Loucy (cell line): ENCODE measurements at regions not wholly inside any gene's neighbourhood (a gene's known extent, or its start where the extent isn't known, plus 50 kb on each side); places are given as distances from the start of the nearest gene placed in this dataset.

Source experiments
- H2AFZ ChIP-seq: fragments of 200-600 bp; sonication (generic); 2 replicates; pipeline ENCODE4 v1.6.0; 2016; ENCODE audit warnings: antibody characterized with exemption, mild to moderate bottlenecking, low read length, moderate library complexity
- H3F3A ChIP-seq: fragments of 200-600 bp; 2 replicates; pipeline ENCODE4 v1.6.0; 2016; ENCODE audit warnings: antibody characterized with exemption, low read depth, mild to moderate bottlenecking
- H3K27me3 ChIP-seq: fragments of 200-600 bp; sonication (generic); 2 replicates; pipeline ENCODE4 v1.6.1; 2014; ENCODE audit warnings: low read length, mild to moderate bottlenecking; ENCODE audit not compliant: insufficient read depth, poor library complexity, severe bottlenecking
- H3K36me3 ChIP-seq: fragments of 200-600 bp; sonication (generic); 2 replicates; pipeline ENCODE4 v1.6.1; 2016; ENCODE audit warnings: low read length; ENCODE audit not compliant: insufficient read depth
- H3K4me1 ChIP-seq: fragments of 200-600 bp; sonication (generic); 2 replicates; pipeline ENCODE4 v1.5.1; 2014; ENCODE audit warnings: low read length, mild to moderate bottlenecking; ENCODE audit not compliant: insufficient read depth, poor library complexity, severe bottlenecking
- H3K4me2 ChIP-seq: fragments of 200-600 bp; sonication (generic); 2 replicates; pipeline ENCODE4 v1.6.0; 2014; ENCODE audit warnings: antibody characterized with exemption, low read length, low read depth, mild to moderate bottlenecking; ENCODE audit not compliant: poor library complexity, severe bottlenecking
- H3K4me3 ChIP-seq: fragments of 200-600 bp; sonication (generic); 2 replicates; pipeline ENCODE4 v1.5.1; 2014; ENCODE audit warnings: low read length, mild to moderate bottlenecking, mixed read lengths; ENCODE audit not compliant: poor library complexity, severe bottlenecking
- H3K79me2 ChIP-seq: fragments of 200-600 bp; sonication (generic); 2 replicates; pipeline ENCODE4 v1.6.1; 2014; ENCODE audit warnings: low read length; ENCODE audit not compliant: insufficient read depth
- H3K9ac ChIP-seq: fragments of 200-600 bp; sonication (generic); 2 replicates; pipeline ENCODE4 v1.6.0; 2014; ENCODE audit warnings: mild to moderate bottlenecking, low read depth, low read length, moderate library complexity; ENCODE audit not compliant: poor library complexity, severe bottlenecking
- H3K9me2 ChIP-seq: fragments of 200-600 bp; sonication (generic); replicated peaks from 2 replicates; pipeline ENCODE4 v1.6.1; 2016; ENCODE audit warnings: low read depth, low read length, mixed read lengths
- H3K9me3 ChIP-seq: fragments of 200-600 bp; sonication (generic); 2 replicates; pipeline ENCODE4 v1.6.1; 2014; ENCODE audit warnings: mild to moderate bottlenecking, antibody characterized with exemption, low read length, low read depth; ENCODE audit not compliant: insufficient read depth
- H4K20me1 ChIP-seq: fragments of 200-600 bp; sonication (generic); 2 replicates; pipeline ENCODE4 v1.6.0; 2014; ENCODE audit warnings: antibody characterized with exemption, low read length, mild to moderate bottlenecking; ENCODE audit not compliant: insufficient read depth, poor library complexity, severe bottlenecking
- CTCF ChIP-seq: fragments of 200-600 bp; sonication (generic); conservative IDR thresholded peaks from 2 replicates; pipeline ENCODE4 v1.5.1; 2014; ENCODE audit warnings: mild to moderate bottlenecking, antibody characterized with exemption, low read length
- EZH2phosphoT487 ChIP-seq: fragments of 200-600 bp; IDR thresholded peaks from 2 replicates; pipeline ENCODE4 v1.6.1; 2018; ENCODE audit warnings: antibody characterized with exemption, mild to moderate bottlenecking, moderate library complexity, borderline replicate concordance

DNA sequence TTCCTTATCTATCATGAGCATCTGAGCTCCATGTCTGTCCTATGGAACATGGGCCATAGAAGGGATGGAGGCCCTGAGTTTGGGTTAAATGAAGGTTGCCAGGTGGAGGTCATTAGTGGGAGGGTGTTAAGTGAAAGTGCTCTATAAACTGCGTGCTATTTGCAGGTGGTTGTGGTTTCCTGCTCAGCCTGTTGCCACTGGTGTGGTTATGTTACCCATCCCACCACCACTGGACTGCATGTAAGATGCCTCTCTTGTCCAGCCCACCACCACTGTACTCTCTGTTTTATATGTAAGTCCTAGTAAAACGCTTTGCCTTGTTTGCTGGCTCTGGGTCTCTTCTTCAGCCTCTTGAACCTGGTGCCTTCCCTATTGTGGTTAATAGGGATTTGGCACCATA, 711.2 kb downstream of the SORCS3 start:
- TF ChIP-seq EZH2phosphoT487 (no peak), CTCF (no peak)
- Histone ChIP-seq H3F3A (no peaks in the 10 kb centered on the region), H3K79me2 (no peaks in the 10 kb centered on the region), H3K4me2 (no peak overlapping the region), H3K4me1 (no peaks in the 10 kb centered on the region), H3K9me3 (no peaks in the 10 kb centered on the region), H2AFZ (no peak overlapping the region), H3K9ac (no peak overlapping the region), H3K4me3 (no peak overlapping the region), H4K20me1 (no peaks in the 10 kb centered on the region), H3K36me3 (no peaks in the 10 kb centered on the region), H3K27me3 (no peaks in the 10 kb centered on the region), H3K9me2 (no peaks in the 10 kb centered on the region)

GRCh38 chr10:105351187-105351586, 710.1 kb downstream of the SORCS3 start:
- Histone ChIP-seq H2AFZ (no peak overlapping the region), H3F3A (no peaks in the 10 kb centered on the region), H3K9ac (no peak overlapping the region), H4K20me1 (no peaks in the 10 kb centered on the region), H3K4me2 (no peak overlapping the region), H3K9me2 (no peaks in the 10 kb centered on the region), H3K4me1 (no peaks in the 10 kb centered on the region), H3K4me3 (no peak overlapping the region), H3K9me3 (no peaks in the 10 kb centered on the region), H3K27me3 (no peaks in the 10 kb centered on the region), H3K79me2 (no peaks in the 10 kb centered on the region), H3K36me3 (no peaks in the 10 kb centered on the region)
- TF ChIP-seq CTCF (no peak), EZH2phosphoT487 (no peak)

DNA sequence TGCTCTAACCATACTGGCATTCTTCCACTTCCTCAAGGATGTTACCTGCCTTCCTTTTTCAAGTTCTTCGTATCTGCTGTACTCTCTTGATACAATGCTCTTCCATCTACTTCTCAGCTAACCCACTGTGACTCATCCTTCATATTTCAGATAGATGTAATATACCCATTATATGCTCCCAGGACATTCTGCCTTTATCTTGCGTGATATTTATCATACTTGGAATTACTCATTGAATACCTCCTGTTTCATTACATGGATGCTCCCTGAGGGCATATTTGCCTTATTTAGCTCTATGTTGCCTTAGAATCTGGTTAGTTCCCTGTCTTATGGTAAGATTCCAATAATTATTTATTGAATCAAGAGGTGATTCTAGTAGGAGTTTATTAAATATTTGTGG, 706.4 kb downstream of the SORCS3 start:
- H3K9ac ChIP-seq, result no peak overlapping the region
- H3K4me3 ChIP-seq, result no peak overlapping the region
- H3K4me2 ChIP-seq, result no peak overlapping the region
- H3F3A ChIP-seq, result no peaks in the 10 kb centered on the region
- H3K27me3 ChIP-seq, result no peaks in the 10 kb centered on the region
- TF ChIP-seq EZH2phosphoT487, result no peak
- TF ChIP-seq CTCF, result no peak
- no peaks in the 10 kb centered on the region for H3K9me3 ChIP-seq
- no peaks in the 10 kb centered on the region for H3K9me2 ChIP-seq
- H3K36me3 ChIP-seq, result no peaks in the 10 kb centered on the region
- H3K79me2 ChIP-seq, result no peaks in the 10 kb centered on the region
- no peak overlapping the region for H2AFZ ChIP-seq
- no peaks in the 10 kb centered on the region for H3K4me1 ChIP-seq
- no peaks in the 10 kb centered on the region for H4K20me1 ChIP-seq
